ENCODE measurements at regions not wholly inside any gene's neighbourhood (a gene's known extent, or its start where the extent isn't known, plus 50 kb on each side); places are given as distances from the start of the nearest gene placed in this dataset.

DNA sequence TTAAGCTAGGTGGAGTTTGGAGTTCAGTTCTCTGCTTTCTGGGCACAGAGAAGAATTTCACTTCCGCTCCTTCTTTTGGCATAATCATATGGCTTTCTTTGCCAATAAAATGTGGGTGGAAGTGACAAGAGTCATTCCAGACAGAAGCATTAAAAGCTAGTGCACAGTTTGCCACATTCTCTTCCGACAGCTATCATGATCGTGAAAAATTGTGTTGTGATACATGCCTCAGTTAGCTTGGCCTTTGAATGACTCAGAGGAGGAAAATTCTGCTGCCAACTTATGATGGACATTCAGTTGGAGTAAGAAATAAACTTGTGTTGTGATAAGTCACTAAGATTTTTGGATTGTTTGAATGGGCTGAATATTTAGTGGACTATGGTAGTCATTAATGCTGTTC is 291.7 kb upstream of the SATB1 start:
- Histone ChIP-seq H2AK5ac (ENCODE audit: low read depth, low read length) (no peak overlapping the region), H3K9me3 (ENCODE audit: insufficient read depth in 2 of 2, low read depth in 1 of 2, low read length in 1 of 2) (no peaks in the 10 kb centered on the region), H3K4ac (replicated peaks; ENCODE audit: insufficient read length, low read depth, low read length) (no peak overlapping the region), H3K23ac (ENCODE audit: insufficient read length) (no peak overlapping the region), H3K23me2 (ENCODE audit: low read depth, low read length) (no peaks in the 10 kb centered on the region), H2BK20ac (ENCODE audit: low read length) (no peak overlapping the region), H3K79me1 (ENCODE audit: low read depth, low read length) (no peaks in the 10 kb centered on the region), H2AFZ (ENCODE audit: low read length) (no peak overlapping the region), H3K27ac (ENCODE audit: low read depth, low read length) (no peak overlapping the region), H3K36me3 (ENCODE audit: control insufficient read depth in 2 of 4, insufficient read depth in 4 of 4, low read length in 3 of 4) (no peaks in the 10 kb centered on the region), H3K14ac (ENCODE audit: insufficient read length) (no peak overlapping the region), H2BK15ac (ENCODE audit: low read length) (no peak overlapping the region), H3K4me2 (ENCODE audit: insufficient read depth in 1 of 2, low read depth in 2 of 2, low read length in 2 of 2) (no peak overlapping the region), H3K4me1 (replicated peaks in 1 of 4; ENCODE audit: control insufficient read depth in 3 of 4, insufficient read depth in 4 of 4, low read length in 3 of 4) (no peaks in the 10 kb centered on the region), H2BK5ac (ENCODE audit: low read depth, low read length) (no peak overlapping the region), H4K91ac (replicated peaks; ENCODE audit: insufficient read length, low read length) (no peak overlapping the region), H4K5ac (ENCODE audit: insufficient read length, low read depth, low read length) (no peak overlapping the region), H3K4me3 (ENCODE audit: extremely low read depth in 1 of 4, insufficient read depth in 2 of 4, low read depth in 3 of 4, low read length in 4 of 4) (no peak overlapping the region), H4K20me1 (replicated peaks in 1 of 2; ENCODE audit: control insufficient read depth in 1 of 2, insufficient read depth in 2 of 2, low read length in 2 of 2) (no peaks in the 10 kb centered on the region), H4K8ac (ENCODE audit: extremely low read depth, insufficient read depth, low read length) (no peak overlapping the region), H3K18ac (ENCODE audit: extremely low read depth, low read length) (no peak overlapping the region), H3K27me3 (replicated peaks in 1 of 4; ENCODE audit: control insufficient read depth in 3 of 4, extremely low read depth in 1 of 4, insufficient read depth in 3 of 4, low read length in 3 of 4) (peaks cover 0 to 1% (median 0%) of the 10 kb centered on the region in 4 experiments; a peak in 1 of 7 replicates), H3K79me2 (ENCODE audit: control insufficient read depth in 1 of 2, insufficient read depth in 2 of 2, low read length in 2 of 2) (no peaks in the 10 kb centered on the region), H3K56ac (replicated peaks; ENCODE audit: insufficient read length, low read depth, low read length) (no peak overlapping the region), H2BK120ac (replicated peaks; ENCODE audit: low read depth, low read length) (no peak overlapping the region), H3K9ac (replicated peaks in 1 of 4; ENCODE audit: extremely low read depth in 1 of 4, low read depth in 3 of 4, low read length in 3 of 4) (no peak overlapping the region), H2BK12ac (ENCODE audit: low read depth, low read length) (no peak overlapping the region)
- WGBS, 2 experiments (ENCODE audit: extremely low coverage in 1 of 2, insufficient coverage in 1 of 2, insufficient read length in 1 of 2, insufficient replicate concordance in 2 of 2, low coverage in 1 of 2, low lambda C conversion rate in 2 of 2, missing lambda C conversion rate in 1 of 2): 96% methylated on average over 3 of the region's 3 CpGs; no CpG with 5 or more reads in 1 of the 2 experiments
- DNase-seq (ENCODE audit: low read depth in 1 of 2, low spot score in 2 of 2): no peak
- ChIA-PET POLR2A (ENCODE audit: partially characterized antibody) (no interaction called here), CTCF (ENCODE audit: partially characterized antibody) (interaction anchor here (1.0 to 1.8 kb wide), 2 partner anchors 13 to 157 kb away, joined by 3 to 7 read pairs; no protein-coding TSS in a partner anchor)
- TF ChIP-seq BCL11A (IDR thresholded peaks at IDR 0.05; ENCODE audit: low read depth in 2 of 2, low read length in 2 of 2): no peak
- TF ChIP-seq TAF7 (optimal IDR thresholded peaks at IDR 0.05; ENCODE audit: borderline replicate concordance, low read depth, low read length): no peak
- no peak for TF ChIP-seq CHD2 (IDR thresholded peaks at IDR 0.05; ENCODE audit: low read length)
- no peak for TF ChIP-seq GTF2F1 (IDR thresholded peaks at IDR 0.05; ENCODE audit: borderline replicate concordance, low read depth, low read length)
- no peak for FAIRE-seq

Data from H1 (cell line).